Adrenal gland (tissue), 9 donors: ENCODE measurements at regions not wholly inside any gene's neighbourhood (a gene's known extent, or its start where the extent isn't known, plus 50 kb on each side); places are given as distances from the start of the nearest gene placed in this dataset.
A peak's percentile ranks its signal among the peaks of the same experiment; 100 is the strongest.

Experiments
- DNase-seq, 7 donors: peaks; one replicate each; pipeline ENCODE4 v3.0.0-alpha.2; 2019 to 2020
- H3K27ac ChIP-seq, 5 donors: fragments of 200-600 bp; sonication (generic) in 4 of 5; 1 replicate in 3 of 5; 2 replicates in 2 of 5; pipeline versions ENCODE4 v1.5.1 to v1.8.0; 2016 to 2020; ENCODE audit warnings: mild to moderate bottlenecking in 1 of 5
- H3K27me3 ChIP-seq: fragments of 200-600 bp; 2 replicates; pipeline ENCODE4 v1.8.0; 2021
- H3K36me3 ChIP-seq, 2 donors: fragments of 200-600 bp; replicated peaks in 1 of 2; 1 replicate in 1 of 2; 2 replicates in 1 of 2; pipeline versions ENCODE4 v1.5.1 to v1.8.0; 2018 to 2022
- H3K4me1 ChIP-seq, 2 donors: fragments of 200-600 bp; replicated peaks in 1 of 2; 1 replicate in 1 of 2; 2 replicates in 1 of 2; pipeline versions ENCODE4 v1.5.1 to v1.8.0; 2018 to 2021
- H3K4me3 ChIP-seq, 4 donors: fragments of 200-600 bp; sonication (generic) in 3 of 4; one replicate each; pipeline ENCODE4 v1.5.1; 2016 to 2018
- H3K9me3 ChIP-seq, 3 donors: fragments of 200-600 bp; sonication (generic) in 1 of 3; replicated peaks in 1 of 3; 1 replicate in 2 of 3; 2 replicates in 1 of 3; pipeline versions ENCODE4 v1.5.1 to v1.8.0; 2016 to 2021
- CTCF ChIP-seq, 6 experiments: fragments of 450-650 bp in 4 of 6; fragments of 200-600 bp in 2 of 6; sonication (generic) in 1 of 6; IDR thresholded peaks; 1 replicate in 5 of 6; 2 replicates in 1 of 6; pipeline versions ENCODE4 v1.5.1 to v1.8.0; 2016 to 2021; ENCODE audit warnings: antibody characterized with exemption in 6 of 6, mild to moderate bottlenecking in 2 of 6, moderate library complexity in 1 of 6
- POLR2A ChIP-seq, 2 donors: fragments of 450-650 bp; IDR thresholded peaks; one replicate each; pipeline ENCODE4 v1.6.1; 2017; ENCODE audit warnings: antibody characterized with exemption in 2 of 2, mild to moderate bottlenecking in 2 of 2, moderate library complexity in 1 of 2
- WGBS, 4 donors: extraction: QIAGEN DNeasy Blood & Tissue Kit in 2 of 4; methylation state at CpG; one replicate each; pipeline versions ENCODE4 v1.1.5 to v1.1.7; 2013 to 2017; 5-methylcytosine and 5-hydroxymethylcytosine counted together
- intact Hi-C, 2 donors: fragments of 100-400 bp; cut with DNase I; formaldehyde crosslinking; loops; one replicate each; pipeline versions ENCODE4 v1.14.1 to v1.15.0; 2022 to 2023
- donor health status: healthy with polysubstance abuse.
- donor health status: Bipolar disorder and iron deficiency.
- donor health status: DM: yes; HTN: yes; CAD: no.
- donor health status: DM: no; HTN: no; CAD: no.
- donor health status: DM: no; HTN: no; CAD: no.

DNA sequence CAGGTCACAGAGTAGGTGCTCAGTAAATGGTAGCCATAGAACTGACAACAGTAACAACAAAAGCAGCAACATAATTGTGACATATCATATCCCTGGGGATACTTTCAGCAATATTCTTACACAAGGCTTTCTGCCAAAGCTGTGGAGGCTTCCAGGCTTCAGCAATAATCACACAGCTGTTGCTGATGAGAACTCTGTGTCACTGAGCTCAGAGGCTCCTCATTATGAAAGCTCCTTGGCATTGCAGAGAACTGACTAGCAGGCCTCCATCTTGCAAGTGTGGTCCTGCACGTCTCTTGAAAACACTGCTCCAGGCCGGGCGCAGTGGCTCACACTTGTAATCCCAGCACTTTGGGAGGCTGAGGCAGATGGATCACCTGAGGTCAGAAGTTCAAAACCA is 97.3 kb upstream of the BTG1 start:
- Histone ChIP-seq H3K36me3 (no peaks in the 10 kb centered on the region), H3K9me3 (no peaks in the 10 kb centered on the region), H3K27ac (peak overlapping the region in 2 of 5 donors; percentile 51 to 54), H3K4me1 (peaks cover 10 to 21% of the 10 kb centered on the region in 2 donors), H3K27me3 (no peaks in the 10 kb centered on the region), H3K4me3 (no peak overlapping the region)
- DNase-seq: no peak
- intact Hi-C loops: no loop called here
- TF ChIP-seq CTCF (IDR thresholded peaks at IDR 0.05): no peak
- TF ChIP-seq POLR2A (IDR thresholded peaks at IDR 0.05): no peak
- WGBS, 4 donors: 75 to 93% (median 93%) methylated on average over 1 to 3 of the region's 3 CpGs

GRCh38 chr12:92237762-92238523 is 92.3 kb upstream of the BTG1 start:
- H3K4me1 ChIP-seq: peaks cover 0 to 3% of the 10 kb centered on the region in 2 donors
- intact Hi-C loops: no loop called here
- H3K27ac ChIP-seq: no peak overlapping the region
- H3K9me3 ChIP-seq: no peaks in the 10 kb centered on the region
- H3K36me3 ChIP-seq: no peaks in the 10 kb centered on the region
- no peak for DNase-seq
- H3K4me3 ChIP-seq: no peak overlapping the region
- TF ChIP-seq CTCF (IDR thresholded peaks at IDR 0.05) (no peak), POLR2A (IDR thresholded peaks at IDR 0.05) (no peak)
- H3K27me3 ChIP-seq: no peaks in the 10 kb centered on the region
- 88 to 93% (median 92%) methylated on average over 6 of the region's 6 CpGs for WGBS, 4 donors

DNA sequence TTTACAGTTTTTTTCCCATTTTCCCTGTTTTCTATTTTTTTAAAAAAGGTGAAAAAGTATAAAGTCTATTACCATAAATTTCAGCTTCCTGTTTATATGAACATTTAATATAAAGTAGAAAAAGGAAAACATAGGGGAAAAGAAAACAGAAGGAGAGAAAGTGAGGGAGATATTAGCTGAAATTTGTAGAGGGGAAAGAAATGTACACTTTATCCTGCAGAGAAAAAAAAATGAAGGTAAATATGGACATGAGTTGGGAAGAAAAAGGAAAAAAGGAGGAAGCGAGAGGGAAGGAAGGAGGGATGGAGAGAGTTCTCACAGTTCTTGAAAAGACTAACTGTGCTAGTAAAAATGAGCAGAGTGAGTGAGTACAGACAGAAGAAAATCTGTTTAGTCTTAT is 91.6 kb upstream of the BTG1 start:
- DNase-seq: no peak
- Histone ChIP-seq H3K27ac (no peak overlapping the region), H3K9me3 (no peaks in the 10 kb centered on the region), H3K36me3 (no peaks in the 10 kb centered on the region), H3K4me1 (no peaks in the 10 kb centered on the region), H3K27me3 (no peaks in the 10 kb centered on the region), H3K4me3 (no peak overlapping the region)
- 96 to 100% (median 98%) methylated on average over 1 of the region's 1 CpG for WGBS, 4 donors
- intact Hi-C loops: no loop called here
- no peak for TF ChIP-seq CTCF (IDR thresholded peaks at IDR 0.05)
- no peak for TF ChIP-seq POLR2A (IDR thresholded peaks at IDR 0.05)

GRCh38 chr12:92235703-92236472 is 90.2 kb upstream of the BTG1 start:
- DNase-seq: no peak
- intact Hi-C loops: no loop called here
- Histone ChIP-seq H3K27ac (no peak overlapping the region), H3K27me3 (no peaks in the 10 kb centered on the region), H3K36me3 (no peaks in the 10 kb centered on the region), H3K9me3 (no peaks in the 10 kb centered on the region), H3K4me3 (no peak overlapping the region), H3K4me1 (no peaks in the 10 kb centered on the region)
- TF ChIP-seq POLR2A (IDR thresholded peaks at IDR 0.05): no peak
- no peak for TF ChIP-seq CTCF (IDR thresholded peaks at IDR 0.05)
- 86 to 94% (median 88%) methylated on average over 7 of the region's 7 CpGs for WGBS, 4 donors
